Globus pallidus (tissue), 1 donor: ENCODE measurements at regions not wholly inside any gene's neighbourhood (a gene's known extent, or its start where the extent isn't known, plus 50 kb on each side); places are given as distances from the start of the nearest gene placed in this dataset.

ENCODE experiments used
- DNase-seq: peaks from one replicate; pipeline ENCODE4 v3.0.0-alpha.2; 2015; ENCODE audit warnings: low spot score

GRCh38 chr12:90899456-90900182 is 55.4 kb downstream of the CCER1 start:
- DNase-seq, result no peak

- no peak for DNase-seq
Observed at GRCh38 chr12:90897986-90898385, 57.0 kb downstream of the CCER1 start.

GRCh38 chr12:90897316-90897715 is 57.7 kb downstream of the CCER1 start:
- DNase-seq, result no peak

GRCh38 chr12:90896821-90897220 is 58.2 kb downstream of the CCER1 start:
- no peak for DNase-seq

- DNase-seq, result no peak
Observed at GRCh38 chr12:90896164-90896563, 58.8 kb downstream of the CCER1 start.

GRCh38 chr12:90888316-90888715 is 66.7 kb downstream of the CCER1 start:
- DNase-seq, result no peak

- DNase-seq, result no peak
Observed at GRCh38 chr12:90883456-90883855, 71.5 kb downstream of the CCER1 start.

GRCh38 chr12:90871726-90872096 is 83.3 kb downstream of the CCER1 start:
- DNase-seq, result no peak

- DNase-seq, result no peak
Observed at GRCh38 chr12:90870971-90871725, 83.8 kb downstream of the CCER1 start.

GRCh38 chr12:90868626-90869025 is 86.3 kb downstream of the CCER1 start:
- DNase-seq, result no peak

- no peak for DNase-seq
Observed at GRCh38 chr12:90859591-90859990, 95.4 kb downstream of the CCER1 start.

- DNase-seq, result peak; percentile 1
Observed at GRCh38 chr12:90858252-90858651, 96.7 kb downstream of the CCER1 start.

GRCh38 chr12:90855534-90855933 is 99.4 kb downstream of the CCER1 start:
- DNase-seq, result no peak

GRCh38 chr12:90854136-90854689 is 100.8 kb downstream of the CCER1 start:
- peak; percentile 31 for DNase-seq

GRCh38 chr12:90851800-90852718 is 102.9 kb downstream of the CCER1 start:
- no peak for DNase-seq

- DNase-seq, result no peak
Observed at GRCh38 chr12:90842477-90842876, 112.5 kb downstream of the CCER1 start.

- no peak for DNase-seq
Observed at GRCh38 chr12:90841336-90841735, 113.6 kb downstream of the CCER1 start.

GRCh38 chr12:90839346-90839745 is 115.6 kb downstream of the CCER1 start:
- no peak for DNase-seq

- no peak for DNase-seq
Observed at GRCh38 chr12:90836689-90837088, 118.3 kb downstream of the CCER1 start.

- DNase-seq, result no peak
Observed at GRCh38 chr12:90833228-90833627, 121.7 kb downstream of the CCER1 start.

- no peak for DNase-seq
Observed at GRCh38 chr12:90832427-90832826, 122.5 kb downstream of the CCER1 start.

GRCh38 chr12:90831712-90832111 is 123.3 kb downstream of the CCER1 start:
- DNase-seq, result no peak
